ENCODE measurements at regions not wholly inside any gene's neighbourhood (a gene's known extent, or its start where the extent isn't known, plus 50 kb on each side); places are given as distances from the start of the nearest gene placed in this dataset.

- H3K4me2 ChIP-seq (replicated peaks; ENCODE audit: extremely low read depth, low read length, poor library complexity, severe bottlenecking) = no peak overlapping the region
- H3K27me3 ChIP-seq (ENCODE audit: control insufficient read depth in 2 of 2, insufficient read depth in 2 of 2, low read length in 2 of 2) = no peaks in the 10 kb centered on the region
- Mint-ChIP-seq H3K4me1 (no peaks in the 10 kb centered on the region), H3K27me3 (ENCODE audit: low read depth in 3 of 3) (peaks cover 1 to 4% (median 2%) of the 10 kb centered on the region in 3 donors), H3K36me3 (no peaks in the 10 kb centered on the region), H3K9me3 (no peaks in the 10 kb centered on the region), H3K27ac (no peak overlapping the region), H3K4me3 (no peak overlapping the region)
- H2AFZ ChIP-seq (ENCODE audit: insufficient read depth, low read depth, low read length, poor library complexity, severe bottlenecking) = no peak overlapping the region
- no CpG with 5 or more reads among the region's 4 CpGs for WGBS (ENCODE audit: insufficient coverage)
- intact Hi-C loops (cut with micrococcal nuclease) = no loop called here
- no peaks in the 10 kb centered on the region for H4K20me1 ChIP-seq (ENCODE audit: insufficient read depth, low read length)
- TF ChIP-seq, protein P1, sequence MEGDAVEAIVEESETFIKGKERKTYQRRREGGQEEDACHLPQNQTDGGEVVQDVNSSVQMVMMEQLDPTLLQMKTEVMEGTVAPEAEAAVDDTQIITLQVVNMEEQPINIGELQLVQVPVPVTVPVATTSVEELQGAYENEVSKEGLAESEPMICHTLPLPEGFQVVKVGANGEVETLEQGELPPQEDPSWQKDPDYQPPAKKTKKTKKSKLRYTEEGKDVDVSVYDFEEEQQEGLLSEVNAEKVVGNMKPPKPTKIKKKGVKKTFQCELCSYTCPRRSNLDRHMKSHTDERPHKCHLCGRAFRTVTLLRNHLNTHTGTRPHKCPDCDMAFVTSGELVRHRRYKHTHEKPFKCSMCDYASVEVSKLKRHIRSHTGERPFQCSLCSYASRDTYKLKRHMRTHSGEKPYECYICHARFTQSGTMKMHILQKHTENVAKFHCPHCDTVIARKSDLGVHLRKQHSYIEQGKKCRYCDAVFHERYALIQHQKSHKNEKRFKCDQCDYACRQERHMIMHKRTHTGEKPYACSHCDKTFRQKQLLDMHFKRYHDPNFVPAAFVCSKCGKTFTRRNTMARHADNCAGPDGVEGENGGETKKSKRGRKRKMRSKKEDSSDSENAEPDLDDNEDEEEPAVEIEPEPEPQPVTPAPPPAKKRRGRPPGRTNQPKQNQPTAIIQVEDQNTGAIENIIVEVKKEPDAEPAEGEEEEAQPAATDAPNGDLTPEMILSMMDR (IDR thresholded peaks at IDR 0.05) = no peak
- no peak overlapping the region for H3K4me3 ChIP-seq (replicated peaks in 1 of 3; ENCODE audit: low read depth in 2 of 3, low read length in 3 of 3)
- no peak for DNase-seq
- no peak overlapping the region for H3K9ac ChIP-seq (ENCODE audit: insufficient read depth, low read length, poor library complexity, severe bottlenecking)
- H3K79me2 ChIP-seq (ENCODE audit: insufficient read depth, low read length) = no peaks in the 10 kb centered on the region
- no peak overlapping the region for H3K27ac ChIP-seq (ENCODE audit: low read depth in 1 of 2, low read length in 2 of 2)
- H3K4me1 ChIP-seq (ENCODE audit: control insufficient read depth in 1 of 2, insufficient read depth in 2 of 2, low read length in 2 of 2) = no peaks in the 10 kb centered on the region
- H3K36me3 ChIP-seq (replicated peaks in 1 of 2; ENCODE audit: control insufficient read depth in 1 of 2, insufficient read depth in 2 of 2, low read length in 2 of 2) = no peaks in the 10 kb centered on the region
- H3K9me3 ChIP-seq (replicated peaks in 1 of 2; ENCODE audit: control insufficient read depth in 1 of 2, insufficient read depth in 1 of 2, low read length in 2 of 2) = no peaks in the 10 kb centered on the region
Observed at GRCh38 chr7:49479936-49480544, 293.4 kb upstream of the VWC2 start.

- H4K20me1 ChIP-seq (ENCODE audit: insufficient read depth, low read length) = no peaks in the 10 kb centered on the region
- no CpG with 5 or more reads among the region's 1 CpG for WGBS (ENCODE audit: insufficient coverage)
- Mint-ChIP-seq H3K27ac (no peak overlapping the region), H3K36me3 (no peaks in the 10 kb centered on the region), H3K4me1 (no peaks in the 10 kb centered on the region), H3K27me3 (ENCODE audit: low read depth in 3 of 3) (peaks cover 1 to 4% (median 2%) of the 10 kb centered on the region in 3 donors), H3K9me3 (no peaks in the 10 kb centered on the region), H3K4me3 (no peak overlapping the region)
- no peaks in the 10 kb centered on the region for H3K4me1 ChIP-seq (ENCODE audit: control insufficient read depth in 1 of 2, insufficient read depth in 2 of 2, low read length in 2 of 2)
- H3K36me3 ChIP-seq (replicated peaks in 1 of 2; ENCODE audit: control insufficient read depth in 1 of 2, insufficient read depth in 2 of 2, low read length in 2 of 2) = no peaks in the 10 kb centered on the region
- H3K9ac ChIP-seq (ENCODE audit: insufficient read depth, low read length, poor library complexity, severe bottlenecking) = no peak overlapping the region
- intact Hi-C loops (cut with micrococcal nuclease) = no loop called here
- no peaks in the 10 kb centered on the region for H3K9me3 ChIP-seq (replicated peaks in 1 of 2; ENCODE audit: control insufficient read depth in 1 of 2, insufficient read depth in 1 of 2, low read length in 2 of 2)
- H2AFZ ChIP-seq (ENCODE audit: insufficient read depth, low read depth, low read length, poor library complexity, severe bottlenecking) = no peak overlapping the region
- H3K27ac ChIP-seq (ENCODE audit: low read depth in 1 of 2, low read length in 2 of 2) = no peak overlapping the region
- H3K79me2 ChIP-seq (ENCODE audit: insufficient read depth, low read length) = no peaks in the 10 kb centered on the region
- TF ChIP-seq, protein P1 (IDR thresholded peaks at IDR 0.05) = no peak
- no peak for DNase-seq
- H3K27me3 ChIP-seq (ENCODE audit: control insufficient read depth in 2 of 2, insufficient read depth in 2 of 2, low read length in 2 of 2) = no peaks in the 10 kb centered on the region
- no peak overlapping the region for H3K4me3 ChIP-seq (replicated peaks in 1 of 3; ENCODE audit: low read depth in 2 of 3, low read length in 3 of 3)
- no peak overlapping the region for H3K4me2 ChIP-seq (replicated peaks; ENCODE audit: extremely low read depth, low read length, poor library complexity, severe bottlenecking)
Observed at GRCh38 chr7:49481075-49481474, 292.4 kb upstream of the VWC2 start.
